ENCODE measurements at regions not wholly inside any gene's neighbourhood (a gene's known extent, or its start where the extent isn't known, plus 50 kb on each side); places are given as distances from the start of the nearest gene placed in this dataset.

DNA sequence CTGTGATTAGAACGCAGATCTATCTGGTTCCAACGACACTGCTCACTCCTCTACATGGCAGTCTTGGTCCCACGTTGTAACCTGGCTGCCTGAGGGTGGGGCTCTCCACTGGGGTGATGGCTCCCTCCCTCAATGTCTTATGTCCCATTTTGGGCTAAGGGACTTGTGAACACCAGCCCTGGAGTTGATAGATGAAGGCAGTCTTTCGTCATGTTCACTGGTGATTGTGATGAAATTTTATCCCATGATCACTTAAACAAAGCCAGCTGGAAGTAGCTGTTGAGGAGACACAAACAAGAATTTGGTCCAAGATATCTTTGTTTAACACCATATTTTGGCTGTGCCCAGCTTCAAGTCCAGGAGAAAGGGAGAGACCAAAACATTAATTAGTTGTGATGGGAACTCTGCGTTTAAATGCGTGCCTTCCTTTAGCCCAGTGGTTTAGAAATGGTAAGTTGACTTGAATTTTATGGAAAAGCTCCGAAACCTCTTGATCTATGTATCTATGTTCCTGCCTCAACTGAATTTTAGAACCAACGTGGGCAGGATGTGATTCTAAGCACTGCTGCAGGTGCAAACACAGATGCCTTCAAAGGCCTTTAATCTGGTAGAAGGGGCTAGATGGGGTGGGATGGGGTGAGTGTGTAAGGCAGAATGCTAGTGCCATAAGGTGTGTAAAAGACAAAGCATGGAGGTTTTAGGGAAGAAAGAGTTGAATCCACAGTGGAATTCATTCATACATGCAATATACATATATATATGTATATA, 186.8 kb upstream of the IRX3 start:
- FAIRE-seq (no peak), DNase-seq (ENCODE audit: insufficient read length, low spot score) (no peak)
- TF ChIP-seq, protein P1, sequence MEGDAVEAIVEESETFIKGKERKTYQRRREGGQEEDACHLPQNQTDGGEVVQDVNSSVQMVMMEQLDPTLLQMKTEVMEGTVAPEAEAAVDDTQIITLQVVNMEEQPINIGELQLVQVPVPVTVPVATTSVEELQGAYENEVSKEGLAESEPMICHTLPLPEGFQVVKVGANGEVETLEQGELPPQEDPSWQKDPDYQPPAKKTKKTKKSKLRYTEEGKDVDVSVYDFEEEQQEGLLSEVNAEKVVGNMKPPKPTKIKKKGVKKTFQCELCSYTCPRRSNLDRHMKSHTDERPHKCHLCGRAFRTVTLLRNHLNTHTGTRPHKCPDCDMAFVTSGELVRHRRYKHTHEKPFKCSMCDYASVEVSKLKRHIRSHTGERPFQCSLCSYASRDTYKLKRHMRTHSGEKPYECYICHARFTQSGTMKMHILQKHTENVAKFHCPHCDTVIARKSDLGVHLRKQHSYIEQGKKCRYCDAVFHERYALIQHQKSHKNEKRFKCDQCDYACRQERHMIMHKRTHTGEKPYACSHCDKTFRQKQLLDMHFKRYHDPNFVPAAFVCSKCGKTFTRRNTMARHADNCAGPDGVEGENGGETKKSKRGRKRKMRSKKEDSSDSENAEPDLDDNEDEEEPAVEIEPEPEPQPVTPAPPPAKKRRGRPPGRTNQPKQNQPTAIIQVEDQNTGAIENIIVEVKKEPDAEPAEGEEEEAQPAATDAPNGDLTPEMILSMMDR (IDR thresholded peaks at IDR 0.05; ENCODE audit: insufficient read depth, missing control alignments): no peak

DNA sequence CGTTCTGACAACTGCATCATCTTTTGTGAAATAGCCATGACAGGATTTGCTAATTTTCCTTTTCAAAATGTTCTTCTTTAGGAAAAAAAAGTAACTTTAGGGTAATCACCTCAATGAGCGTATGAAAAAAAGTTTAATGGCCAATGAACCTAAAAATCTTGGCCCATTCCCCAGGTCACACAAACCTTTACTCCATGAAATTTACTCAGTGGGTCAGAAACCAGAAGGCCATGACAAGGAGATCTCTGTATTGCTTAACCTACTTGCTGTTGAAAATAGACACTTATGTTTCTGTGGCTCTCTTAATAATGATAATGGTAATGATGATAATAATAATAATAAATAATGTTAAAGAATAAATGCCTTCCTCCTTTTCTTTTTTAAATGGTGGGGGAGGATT, 180.8 kb upstream of the IRX3 start:
- FAIRE-seq (no peak), DNase-seq (ENCODE audit: insufficient read length, low spot score) (no peak)
- TF ChIP-seq, protein P1 (IDR thresholded peaks at IDR 0.05; ENCODE audit: insufficient read depth, missing control alignments): no peak

DNA sequence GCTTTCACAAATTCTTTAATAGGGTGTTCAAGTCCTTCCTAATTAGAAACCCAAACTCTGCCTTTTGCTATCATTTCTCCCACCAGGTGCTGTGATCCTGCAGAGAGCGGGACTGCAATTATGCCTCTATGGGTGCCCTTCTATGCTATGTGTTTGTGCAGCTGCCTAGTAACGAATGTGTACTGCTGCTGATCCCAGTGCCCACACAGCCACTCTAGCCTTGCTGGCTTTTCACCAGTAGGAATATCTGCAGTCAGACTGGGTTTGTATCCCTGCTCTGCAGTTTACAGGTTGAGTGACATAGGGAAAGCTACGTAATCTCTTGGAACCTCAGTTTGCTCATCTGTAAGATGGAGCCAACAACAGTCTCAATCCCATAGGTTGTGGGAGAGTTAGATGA, 179.6 kb upstream of the IRX3 start:
- DNase-seq (ENCODE audit: insufficient read length, low spot score) (no peak), FAIRE-seq (no peak)
- TF ChIP-seq, protein P1 (IDR thresholded peaks at IDR 0.05; ENCODE audit: insufficient read depth, missing control alignments): no peak

DNA sequence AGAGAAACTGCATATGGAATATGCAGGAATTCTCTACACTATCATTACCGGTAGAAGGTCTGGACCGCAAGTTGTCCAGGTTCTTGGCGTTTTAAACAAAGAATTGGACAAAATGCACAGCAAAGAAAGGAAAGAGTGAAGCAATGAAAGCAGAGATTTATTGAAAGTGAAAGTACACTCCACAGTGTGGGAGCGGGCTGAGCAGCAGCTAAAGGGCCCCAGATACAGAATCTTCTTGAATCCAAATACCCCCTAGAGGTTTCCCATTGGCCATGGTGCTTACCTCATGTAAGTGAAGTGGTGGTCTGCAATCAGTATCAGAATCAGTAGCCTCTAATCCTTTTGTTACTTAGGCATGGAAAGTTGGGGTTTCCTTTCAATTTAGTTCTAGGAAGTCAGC, 178.5 kb upstream of the IRX3 start:
- FAIRE-seq: no peak
- no peak for DNase-seq (ENCODE audit: insufficient read length, low spot score)
- TF ChIP-seq, protein P1 (IDR thresholded peaks at IDR 0.05; ENCODE audit: insufficient read depth, missing control alignments): no peak

DNA sequence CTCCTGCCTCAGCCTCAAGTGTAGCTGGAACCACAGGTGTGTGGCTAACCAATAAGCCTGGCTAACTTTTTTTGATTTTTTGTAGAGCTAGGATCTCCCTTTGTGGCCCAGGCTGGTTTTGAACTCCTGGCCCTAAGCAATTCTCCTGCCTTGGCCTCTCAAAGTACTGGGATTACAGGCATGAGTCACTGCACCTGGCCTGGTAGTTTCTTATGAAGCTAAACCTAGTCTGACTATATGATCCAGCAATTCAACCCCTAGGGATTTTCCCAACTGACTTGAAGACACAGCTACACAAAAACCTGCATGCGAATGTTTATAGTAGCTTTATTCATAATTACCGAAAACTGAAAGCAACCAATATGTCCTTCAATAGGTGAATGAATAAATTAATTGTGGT, 176.2 kb upstream of the IRX3 start:
- DNase-seq (ENCODE audit: insufficient read length, low spot score) (no peak), FAIRE-seq (no peak)
- TF ChIP-seq, protein P1 (IDR thresholded peaks at IDR 0.05; ENCODE audit: insufficient read depth, missing control alignments): no peak

DNA sequence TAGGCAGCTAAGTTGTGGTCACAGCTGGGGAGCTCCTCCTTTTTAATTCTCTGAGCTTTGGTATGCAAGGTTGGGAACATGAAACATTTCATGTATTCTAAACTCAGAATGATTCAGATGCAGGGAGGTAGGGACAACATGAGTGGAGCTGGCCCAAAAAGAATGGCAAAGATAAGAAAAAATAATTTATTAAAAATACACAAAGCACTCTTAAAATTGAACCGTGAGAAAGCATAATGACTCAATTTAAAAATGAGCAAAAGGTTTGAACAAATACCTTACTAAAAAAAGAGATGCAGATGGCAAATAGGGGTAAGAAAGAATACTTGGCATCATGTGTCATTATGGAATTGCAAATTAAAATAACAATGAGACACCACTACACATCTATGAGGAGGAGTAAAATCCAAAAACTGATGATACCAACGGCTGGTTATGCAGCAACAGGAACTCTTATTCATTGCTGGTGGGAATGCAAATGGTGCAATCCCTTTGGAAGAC, 175.6 kb upstream of the IRX3 start:
- no peak for DNase-seq (ENCODE audit: insufficient read length, low spot score)
- TF ChIP-seq, protein P1 (IDR thresholded peaks at IDR 0.05; ENCODE audit: insufficient read depth, missing control alignments): no peak
- no peak for FAIRE-seq

DNA sequence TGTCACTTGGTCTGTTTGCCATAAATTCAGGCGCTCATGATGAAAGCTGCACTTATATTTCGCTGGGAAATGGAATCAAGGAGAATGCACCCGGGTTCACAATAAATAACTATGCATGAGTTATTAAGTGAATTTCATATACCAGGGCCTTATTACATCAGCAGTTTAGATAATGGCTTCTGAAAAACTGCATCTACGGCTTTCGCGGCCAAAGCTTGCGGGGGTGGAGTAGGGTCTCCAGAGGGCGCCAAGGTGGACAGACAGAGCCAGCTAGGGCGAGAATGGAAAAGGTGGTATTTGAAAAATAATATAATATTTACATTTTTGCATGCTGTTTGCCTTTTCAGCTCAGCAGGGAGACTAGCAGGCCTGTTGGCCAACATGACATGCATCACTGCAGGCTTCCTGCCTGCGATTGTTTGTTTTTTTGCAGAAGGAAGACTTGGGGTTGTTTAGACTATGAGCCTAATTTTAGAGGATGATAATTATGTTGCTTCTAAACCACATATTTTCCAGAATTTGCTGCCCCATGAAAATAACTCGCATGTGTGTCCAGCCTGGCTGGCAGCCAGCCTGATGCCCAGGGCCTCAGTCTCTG, 173.8 kb upstream of the IRX3 start:
- FAIRE-seq (no peak), DNase-seq (ENCODE audit: insufficient read length, low spot score) (no peak)

More for the DNA sequence above, 173.8 kb upstream of the IRX3 start:
- TF ChIP-seq, protein P1 (IDR thresholded peaks at IDR 0.05; ENCODE audit: insufficient read depth, missing control alignments): no peak
